ENCODE measurements at regions not wholly inside any gene's neighbourhood (a gene's known extent, or its start where the extent isn't known, plus 50 kb on each side); places are given as distances from the start of the nearest gene placed in this dataset.
A peak's percentile ranks its signal among the peaks of the same experiment; 100 is the strongest.

- DNase-seq (ENCODE audit: low read depth, low spot score), result peak; percentile 27
Measured at GRCh38 chr6:167733740-167734661, 92.7 kb upstream of the AFDN start.

DNA sequence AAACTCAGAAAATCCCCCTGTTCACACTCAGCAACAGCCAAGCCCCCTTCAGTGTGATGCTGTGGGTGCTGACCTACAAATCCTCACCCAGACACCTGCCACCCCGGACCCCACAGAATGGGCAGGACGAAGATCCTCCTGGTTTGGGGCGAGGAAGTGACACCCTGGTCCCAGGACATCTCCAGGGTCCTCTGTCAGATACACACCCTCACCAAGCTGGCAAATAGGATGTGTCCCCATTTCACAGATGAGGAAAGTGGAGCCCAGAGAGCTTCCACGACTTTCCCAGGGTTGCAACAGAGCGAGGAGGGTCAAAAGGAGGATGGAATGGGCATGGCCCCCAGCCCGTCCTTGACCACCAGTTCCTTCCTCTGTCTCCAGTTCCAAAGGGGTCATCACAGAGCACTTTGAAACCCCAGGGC lies 92.0 kb upstream of the AFDN start:
- no peak for DNase-seq (ENCODE audit: low read depth, low spot score)

DNA sequence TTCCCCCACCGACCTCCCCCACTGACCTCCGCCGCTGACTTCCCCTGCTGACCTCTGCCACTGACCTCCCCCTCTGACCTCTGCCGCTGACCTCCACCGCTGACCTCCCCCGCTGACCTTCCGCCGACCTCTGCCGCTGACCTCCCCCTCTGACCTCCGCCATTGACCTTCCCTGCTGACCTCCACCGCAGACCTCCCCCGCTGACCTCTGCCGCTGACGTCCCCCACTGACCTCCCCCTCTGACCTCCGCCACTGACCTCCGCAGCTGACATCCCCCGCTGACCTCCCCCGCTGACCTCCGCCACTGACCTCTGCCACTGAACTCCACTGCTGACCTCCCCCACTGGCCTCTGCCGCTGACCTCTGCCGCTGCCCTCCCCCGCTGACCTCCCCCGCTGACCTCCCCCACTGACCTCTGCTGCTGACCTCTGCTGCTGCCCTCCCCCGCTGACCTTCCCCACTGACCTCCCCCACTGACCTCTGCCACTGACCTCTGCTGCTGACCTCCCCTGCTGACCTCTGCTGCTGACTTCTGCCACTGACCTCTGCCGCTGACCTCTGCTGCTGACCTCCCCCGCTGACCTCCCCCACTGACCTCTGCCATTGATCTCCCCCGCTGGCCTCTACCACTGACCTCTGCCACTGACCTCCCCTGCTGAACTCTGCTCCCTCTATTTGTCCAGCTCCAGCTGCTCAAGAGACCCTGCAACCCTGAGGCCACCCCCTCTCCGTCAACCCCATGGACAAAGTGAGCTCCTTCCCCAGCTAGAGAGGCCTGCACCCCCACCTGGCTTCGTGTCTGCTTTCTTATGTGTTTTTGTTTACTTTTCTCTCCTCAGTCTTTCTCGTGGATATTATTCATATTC lies 91.4 kb upstream of the AFDN start:
- DNase-seq (ENCODE audit: low read depth, low spot score), result no peak

- DNase-seq (ENCODE audit: low read depth, low spot score), result no peak
Measured at GRCh38 chr6:167735951-167736288, 90.8 kb upstream of the AFDN start.

DNA sequence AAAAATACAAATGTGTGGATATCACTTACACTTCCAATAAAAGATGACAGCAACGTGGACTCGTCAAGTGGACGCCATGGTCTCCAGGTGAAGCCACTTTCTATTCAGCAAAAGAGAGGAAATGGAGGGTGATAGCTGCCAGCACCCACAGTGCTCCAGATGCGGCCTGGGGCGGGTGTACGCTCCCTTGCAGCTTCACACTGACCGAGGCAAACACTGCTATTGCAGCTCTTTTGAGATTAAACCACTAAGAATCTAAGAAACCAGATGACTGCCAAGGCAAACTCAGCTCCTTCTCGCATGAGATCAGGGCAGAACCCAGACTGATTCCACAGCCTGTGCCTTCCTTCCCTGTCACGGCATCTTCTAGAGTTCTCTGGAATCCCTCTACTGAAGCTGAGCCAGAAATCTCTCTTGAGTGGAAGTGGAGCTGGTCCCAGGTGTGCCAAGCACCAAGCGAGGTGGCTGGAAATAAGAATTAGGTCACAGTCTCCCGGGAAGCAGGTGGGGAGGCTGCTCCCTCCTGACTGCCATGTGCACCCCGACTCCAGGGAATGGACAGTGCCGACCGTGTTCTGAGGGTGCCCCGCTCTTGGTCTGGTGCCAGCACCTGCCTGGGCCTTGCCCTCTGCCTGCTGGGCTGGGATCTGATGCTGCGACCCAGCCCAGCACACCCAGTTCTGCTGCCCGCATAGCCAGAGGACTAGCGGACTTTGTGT lies 90.1 kb upstream of the AFDN start:
- no peak for DNase-seq (ENCODE audit: low read depth, low spot score)

GRCh38 chr6:167737205-167737830 lies 89.4 kb upstream of the AFDN start:
- DNase-seq (ENCODE audit: low read depth, low spot score), result no peak

DNA sequence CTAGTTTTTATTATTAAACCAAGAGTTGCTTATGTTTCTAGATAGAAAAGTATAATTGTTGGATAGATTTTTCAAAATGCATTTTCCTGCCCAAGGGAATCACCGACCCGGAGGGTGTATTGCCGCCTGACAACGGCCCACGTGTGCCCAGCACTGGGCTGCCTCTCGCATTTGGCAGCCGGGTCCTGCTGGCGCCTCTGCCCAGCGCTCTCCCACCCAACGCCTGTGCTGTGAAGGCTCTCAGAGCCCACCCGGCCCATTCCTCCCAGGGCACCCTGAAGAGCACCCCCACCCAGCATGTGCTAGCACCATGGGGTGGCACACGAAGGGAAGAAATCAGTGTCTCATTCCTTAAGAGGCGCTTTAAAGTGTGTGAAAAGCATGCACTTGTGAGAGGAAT lies 88.3 kb upstream of the AFDN start:
- DNase-seq (ENCODE audit: low read depth, low spot score), result no peak

DNA sequence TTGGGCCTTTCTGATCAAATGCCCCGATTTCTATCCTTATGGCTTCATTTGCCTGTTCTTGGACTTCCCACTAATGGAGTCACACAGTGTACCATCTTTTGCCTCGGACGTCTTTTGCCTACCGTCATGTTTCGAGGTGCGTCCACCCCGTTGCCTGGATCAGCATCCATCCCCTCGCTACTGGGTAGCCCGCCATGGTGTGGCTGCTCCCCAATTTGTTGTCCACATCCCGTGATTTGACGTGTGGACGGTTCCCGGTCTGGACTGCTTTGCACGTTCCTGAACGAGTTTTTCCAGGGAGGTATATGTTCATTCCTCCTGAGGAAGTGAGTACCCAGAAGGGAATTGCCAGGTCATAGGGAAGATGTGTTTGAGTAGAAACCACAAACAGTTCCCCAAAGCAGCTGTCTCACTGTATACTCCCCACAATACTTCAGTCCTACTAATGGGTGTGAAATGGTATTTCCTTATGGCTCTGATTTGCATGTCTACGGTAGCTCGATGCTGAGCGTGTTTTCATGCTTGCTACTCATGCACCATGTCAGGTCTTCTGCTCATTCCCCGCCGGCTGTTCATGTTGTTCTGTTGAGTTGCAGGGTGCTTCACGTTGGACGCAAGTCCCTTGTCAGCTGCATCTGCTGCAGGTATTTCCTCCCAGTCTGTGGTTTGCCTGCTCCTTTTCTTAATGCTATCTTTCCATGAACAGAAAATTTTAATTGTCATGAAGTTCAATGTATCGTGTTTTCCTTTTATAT lies 86.8 kb upstream of the AFDN start:
- no peak for DNase-seq (ENCODE audit: low read depth, low spot score)

DNA sequence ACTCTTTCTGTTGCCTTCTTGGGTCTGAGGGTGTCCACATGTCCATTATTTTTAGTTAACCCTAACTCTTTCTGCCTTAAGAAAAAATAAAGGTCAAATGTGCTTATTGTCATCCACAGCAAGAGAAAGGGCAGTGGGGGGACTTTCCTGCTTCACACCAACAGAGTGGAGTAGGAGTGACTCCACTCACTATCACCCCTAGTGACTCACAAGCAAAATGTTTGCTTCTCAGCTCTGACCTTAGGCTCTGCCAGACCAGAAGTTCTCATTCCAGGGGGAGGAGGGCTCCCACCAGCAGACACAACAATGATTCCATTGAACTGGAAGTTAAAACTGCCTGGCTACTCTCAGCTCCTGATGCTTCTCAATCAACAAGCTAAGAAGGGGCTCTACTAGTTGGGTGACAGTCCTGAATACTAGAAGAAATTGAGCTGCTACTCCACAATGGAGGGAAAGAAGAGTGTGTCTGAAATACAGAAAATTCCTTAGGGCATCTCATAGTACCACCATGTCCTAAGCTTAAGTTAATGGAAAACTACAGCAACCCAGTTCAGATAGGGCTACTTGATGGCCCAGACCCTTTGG lies 83.9 kb upstream of the AFDN start:
- DNase-seq (ENCODE audit: low read depth, low spot score), result no peak

- no peak for DNase-seq (ENCODE audit: low read depth, low spot score)
Measured at GRCh38 chr6:167744681-167745669, 81.7 kb upstream of the AFDN start.

- no peak for DNase-seq (ENCODE audit: low read depth, low spot score)
Measured at GRCh38 chr6:167745670-167746389, 80.9 kb upstream of the AFDN start.

DNA sequence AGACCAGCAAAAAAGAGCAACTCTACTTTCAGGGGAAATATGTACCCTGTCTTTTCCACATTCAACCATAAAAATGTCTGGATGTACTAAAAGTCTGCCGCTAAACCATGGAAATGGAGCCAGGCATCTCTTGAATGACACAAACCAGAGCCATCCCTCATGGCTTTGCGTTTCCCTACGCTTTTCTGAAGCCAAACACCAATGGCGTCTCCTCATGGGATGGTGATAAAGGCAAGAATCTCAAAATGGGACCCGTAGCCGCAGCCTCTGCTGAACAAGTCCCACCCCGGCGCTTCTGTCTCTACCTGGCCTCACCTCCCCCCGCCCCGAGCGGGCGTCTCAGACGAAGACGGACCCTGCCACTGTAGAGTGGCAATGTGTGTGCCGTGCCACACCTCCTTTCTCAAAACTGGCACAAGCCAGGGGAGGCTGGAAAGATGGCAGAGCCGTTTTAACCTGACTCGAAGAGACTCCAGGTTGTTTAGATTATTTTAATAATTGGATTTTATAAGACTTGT lies 80.3 kb upstream of the AFDN start:
- DNase-seq (ENCODE audit: low read depth, low spot score), result no peak

DNA sequence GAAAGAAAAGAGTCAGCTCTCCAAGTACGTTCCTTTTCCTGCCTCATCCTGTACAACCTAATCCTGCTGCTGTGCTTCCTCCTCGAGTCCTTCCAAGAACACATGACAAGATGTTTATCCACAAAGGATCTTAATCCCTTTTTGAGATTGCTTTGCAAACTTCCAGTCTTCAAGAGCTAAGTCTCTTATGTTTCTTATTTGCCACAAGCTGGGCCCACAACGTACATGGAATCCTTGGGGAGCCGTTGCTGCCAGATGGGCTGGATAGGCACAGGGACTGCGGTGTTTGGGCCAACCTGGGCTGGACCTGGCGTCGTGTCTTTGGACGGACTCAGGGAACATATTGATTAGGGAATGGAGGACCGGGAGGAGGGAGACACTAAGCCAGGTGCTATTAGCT lies 79.7 kb upstream of the AFDN start:
- no peak for DNase-seq (ENCODE audit: low read depth, low spot score)

GRCh38 chr6:167747645-167748044 lies 79.1 kb upstream of the AFDN start:
- no peak for DNase-seq (ENCODE audit: low read depth, low spot score)

DNA sequence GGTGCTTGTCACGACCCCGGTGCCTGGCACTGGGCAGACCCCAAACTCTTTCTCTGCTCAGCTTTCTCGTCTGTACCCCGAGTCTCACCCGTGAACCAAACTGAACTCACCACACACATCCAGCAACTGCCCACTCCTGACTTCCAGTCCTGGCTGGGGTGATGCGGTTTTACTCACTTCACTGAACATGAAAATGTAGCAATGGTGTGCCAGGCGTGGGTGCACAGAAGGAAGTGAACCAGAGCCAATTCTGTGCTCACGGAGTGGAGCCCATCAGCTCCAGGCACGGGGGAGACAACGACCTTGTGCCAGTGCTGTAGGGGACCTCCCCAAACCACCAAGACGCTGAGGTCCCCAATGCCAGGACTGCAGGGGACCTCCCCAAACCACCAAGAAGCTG lies 78.7 kb upstream of the AFDN start:
- DNase-seq (ENCODE audit: low read depth, low spot score), result no peak

DNA sequence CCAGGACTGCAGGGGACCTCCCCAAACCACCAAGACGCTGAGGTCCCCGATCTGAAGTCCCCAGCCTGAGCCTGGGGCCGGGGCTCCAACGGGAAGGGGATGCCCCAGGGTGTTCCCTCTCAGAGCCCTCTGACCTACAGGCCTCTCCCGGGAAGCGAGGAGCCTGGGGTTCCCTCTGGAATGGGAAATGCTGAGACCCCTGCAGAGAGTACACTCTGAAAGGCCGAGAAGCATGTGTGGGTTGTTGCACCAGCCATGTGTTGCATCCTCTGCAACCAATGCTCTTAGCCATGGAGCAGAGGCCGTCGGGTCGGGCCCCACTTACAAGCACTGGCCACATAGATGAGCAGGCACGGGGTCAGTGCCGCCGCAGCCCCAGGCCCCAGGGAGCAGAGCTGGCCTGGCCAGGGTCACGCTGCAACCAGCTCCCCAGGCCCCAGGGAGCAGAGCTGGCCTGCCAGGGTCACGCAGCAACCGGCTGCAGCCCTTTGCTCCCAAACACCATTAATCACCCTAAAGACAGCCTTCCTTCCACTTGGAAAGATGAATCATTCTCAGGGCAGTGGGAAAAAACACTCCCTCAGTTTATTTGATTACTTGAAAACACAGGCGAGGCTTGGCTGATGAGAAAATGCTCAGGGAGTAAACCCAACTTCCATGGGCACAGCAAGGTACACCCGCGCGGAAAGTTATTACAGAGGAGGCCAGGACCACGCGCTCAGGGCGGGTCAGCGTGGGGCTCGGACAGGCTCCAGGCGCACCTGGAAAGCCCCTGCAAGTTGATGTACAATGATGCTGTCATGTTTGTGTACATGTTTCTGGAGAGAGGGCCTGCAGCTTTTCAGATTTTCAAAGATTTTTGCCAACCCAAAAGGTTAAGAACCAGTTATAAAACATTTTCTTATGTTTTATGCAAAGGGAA lies 78.0 kb upstream of the AFDN start:
- no peak for DNase-seq (ENCODE audit: low read depth, low spot score)

DNA sequence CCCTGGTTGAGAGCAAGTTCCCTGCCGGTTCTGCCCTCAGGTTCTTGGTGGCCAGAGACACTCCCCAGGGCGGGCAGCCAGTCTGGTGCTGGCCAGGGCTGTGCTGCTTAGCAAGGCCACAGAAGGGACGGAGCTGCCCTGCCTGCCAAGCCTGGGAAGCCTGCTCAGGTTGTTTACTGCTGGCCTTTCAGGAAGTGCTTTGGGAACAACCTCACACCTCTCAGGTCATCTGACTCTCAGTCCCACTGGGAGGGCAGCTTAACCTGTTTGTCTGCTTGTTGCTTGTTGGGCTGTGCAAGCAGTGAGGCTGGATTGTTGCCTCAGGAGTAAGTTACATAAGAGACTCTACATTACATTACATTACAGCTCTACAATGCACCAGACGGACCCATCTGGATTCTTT lies 75.8 kb upstream of the AFDN start:
- no peak for DNase-seq (ENCODE audit: low read depth, low spot score)
